ENCODE measurements at regions not wholly inside any gene's neighbourhood (a gene's known extent, or its start where the extent isn't known, plus 50 kb on each side); places are given as distances from the start of the nearest gene placed in this dataset.

GRCh38 chr11:45344028-45344427 lies 57.9 kb upstream of the SYT13 start:
- Mint-ChIP-seq H3K27ac (no peak overlapping the region), H3K36me3 (ENCODE audit: insufficient read depth) (no peaks in the 10 kb centered on the region), H3K9me3 (ENCODE audit: low read depth) (no peaks in the 10 kb centered on the region), H3K27me3 (peaks cover 4% of the 10 kb centered on the region), H3K4me3 (ENCODE audit: low read depth) (no peak overlapping the region), H3K4me1 (ENCODE audit: low read depth) (peaks cover 22% of the 10 kb centered on the region)
- no peak for TF ChIP-seq CTCF (IDR thresholded peaks at IDR 0.05; ENCODE audit: unreplicated experiment)
- no peak for DNase-seq (ENCODE audit: low spot score, unreplicated experiment)

- Mint-ChIP-seq H3K36me3 (ENCODE audit: insufficient read depth) (no peaks in the 10 kb centered on the region), H3K9me3 (ENCODE audit: low read depth) (no peaks in the 10 kb centered on the region), H3K4me1 (ENCODE audit: low read depth) (peaks cover 22% of the 10 kb centered on the region), H3K27ac (no peak overlapping the region), H3K4me3 (ENCODE audit: low read depth) (no peak overlapping the region), H3K27me3 (peaks cover 6% of the 10 kb centered on the region)
- no peak for TF ChIP-seq CTCF (IDR thresholded peaks at IDR 0.05; ENCODE audit: unreplicated experiment)
- DNase-seq (ENCODE audit: low spot score, unreplicated experiment) = no peak
Observed at GRCh38 chr11:45343444-45343843, 57.3 kb upstream of the SYT13 start.

- no peak overlapping the region for H3K4me3 Mint-ChIP-seq (ENCODE audit: low read depth)
- DNase-seq (ENCODE audit: low spot score, unreplicated experiment) = no peak
- no peaks in the 10 kb centered on the region for H3K9me3 Mint-ChIP-seq (ENCODE audit: low read depth)
- peaks cover 11% of the 10 kb centered on the region for H3K27me3 Mint-ChIP-seq
- peak; percentile 30 for TF ChIP-seq CTCF (IDR thresholded peaks at IDR 0.05; ENCODE audit: unreplicated experiment)
- peaks cover 14% of the 10 kb centered on the region for H3K4me1 Mint-ChIP-seq (ENCODE audit: low read depth)
- no peak overlapping the region for H3K27ac Mint-ChIP-seq
- H3K36me3 Mint-ChIP-seq (ENCODE audit: insufficient read depth) = no peaks in the 10 kb centered on the region
Observed at GRCh38 chr11:45341372-45341771, 55.2 kb upstream of the SYT13 start.

- H3K27me3 Mint-ChIP-seq = peaks cover 13% of the 10 kb centered on the region
- peak; percentile 87 for DNase-seq (ENCODE audit: low spot score, unreplicated experiment)
- H3K4me3 Mint-ChIP-seq (ENCODE audit: low read depth) = no peak overlapping the region
- TF ChIP-seq CTCF (IDR thresholded peaks at IDR 0.05; ENCODE audit: unreplicated experiment) = peak; percentile 90
- no peaks in the 10 kb centered on the region for H3K36me3 Mint-ChIP-seq (ENCODE audit: insufficient read depth)
- H3K4me1 Mint-ChIP-seq (ENCODE audit: low read depth) = peaks cover 14% of the 10 kb centered on the region
- no peaks in the 10 kb centered on the region for H3K9me3 Mint-ChIP-seq (ENCODE audit: low read depth)
- H3K27ac Mint-ChIP-seq = peak overlapping the region; percentile 9
Observed at GRCh38 chr11:45339729-45340519, 53.8 kb upstream of the SYT13 start.

- Mint-ChIP-seq H3K27ac (no peak overlapping the region), H3K4me1 (ENCODE audit: low read depth) (peaks cover 14% of the 10 kb centered on the region), H3K9me3 (ENCODE audit: low read depth) (no peaks in the 10 kb centered on the region), H3K36me3 (ENCODE audit: insufficient read depth) (no peaks in the 10 kb centered on the region), H3K4me3 (ENCODE audit: low read depth) (no peak overlapping the region), H3K27me3 (peaks cover 19% of the 10 kb centered on the region)
- DNase-seq (ENCODE audit: low spot score, unreplicated experiment) = no peak
- no peak for TF ChIP-seq CTCF (IDR thresholded peaks at IDR 0.05; ENCODE audit: unreplicated experiment)
Observed at GRCh38 chr11:45337583-45338360, 51.6 kb upstream of the SYT13 start.
